ENCODE measurements at regions not wholly inside any gene's neighbourhood (a gene's known extent, or its start where the extent isn't known, plus 50 kb on each side); places are given as distances from the start of the nearest gene placed in this dataset.
A peak's percentile ranks its signal among the peaks of the same experiment; 100 is the strongest.
"Not testable (repeated sequence)": the region's sequence is repeated elsewhere in the genome, so short reads cannot be mapped to it uniquely, and the experiment has no call there.

GRCh38 chr10:33899578-33900531 lies 565.4 kb upstream of the NRP1 start:
- no peak for DNase-seq (ENCODE audit: low spot score)

DNA sequence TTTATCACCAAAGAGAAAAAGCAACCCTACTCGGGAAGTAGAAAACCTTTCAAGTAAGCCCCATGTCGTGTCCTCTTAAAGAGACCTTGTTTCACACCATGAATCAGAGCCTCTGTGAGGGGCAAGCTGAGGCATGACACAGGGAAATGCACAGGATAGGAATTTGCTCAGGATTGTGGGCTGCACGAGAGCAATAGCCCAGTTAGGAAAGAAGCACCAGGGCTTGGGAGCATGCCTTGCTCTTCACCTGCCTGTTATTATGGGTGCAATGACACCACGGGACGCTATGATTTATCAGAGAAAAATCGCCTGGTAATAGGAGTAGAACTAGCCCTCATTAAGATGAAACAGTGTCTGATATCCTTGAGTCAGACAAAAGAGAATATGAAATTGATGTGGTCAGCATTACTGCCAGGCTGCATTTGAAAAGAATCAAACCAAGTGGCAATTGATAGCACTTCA lies 562.9 kb upstream of the NRP1 start:
- peak; percentile 27 for DNase-seq (ENCODE audit: low spot score)

- DNase-seq (ENCODE audit: low spot score), result no peak
Observed at GRCh38 chr10:33893506-33893905, 559.0 kb upstream of the NRP1 start.

GRCh38 chr10:33889371-33889770 lies 554.9 kb upstream of the NRP1 start:
- DNase-seq (ENCODE audit: low spot score), result no peak

- DNase-seq (ENCODE audit: low spot score), result no peak
Observed at GRCh38 chr10:33887188-33887587, 552.7 kb upstream of the NRP1 start.

- no peak for DNase-seq (ENCODE audit: low spot score)
Observed at GRCh38 chr10:33886299-33886698, 551.8 kb upstream of the NRP1 start.

- no peak for DNase-seq (ENCODE audit: low spot score)
Observed at GRCh38 chr10:33884604-33885003, 550.1 kb upstream of the NRP1 start.

GRCh38 chr10:33883881-33884280 lies 549.4 kb upstream of the NRP1 start:
- DNase-seq (ENCODE audit: low spot score), result no peak

GRCh38 chr10:33882996-33883395 lies 548.5 kb upstream of the NRP1 start:
- no peak for DNase-seq (ENCODE audit: low spot score)

DNA sequence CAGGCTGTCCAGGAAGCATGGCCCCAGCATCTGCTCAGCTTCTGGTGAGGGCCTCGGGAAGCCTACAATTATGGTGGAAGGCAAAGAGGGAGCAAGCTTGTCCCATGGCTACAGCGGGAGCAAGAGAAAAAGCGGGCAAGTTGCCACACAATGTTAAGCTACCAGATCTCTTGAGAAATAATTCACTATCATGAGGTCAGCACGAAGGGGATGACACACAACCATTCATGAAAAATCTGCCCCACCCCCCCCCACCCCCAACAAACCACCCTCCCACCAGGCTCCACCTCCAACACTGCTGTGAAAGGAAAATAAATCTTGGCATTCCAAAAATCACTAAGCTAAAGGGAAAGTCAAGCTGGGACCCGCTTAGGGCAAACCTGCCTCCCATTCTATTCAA lies 545.8 kb upstream of the NRP1 start:
- DNase-seq (ENCODE audit: low spot score), result no peak

DNA sequence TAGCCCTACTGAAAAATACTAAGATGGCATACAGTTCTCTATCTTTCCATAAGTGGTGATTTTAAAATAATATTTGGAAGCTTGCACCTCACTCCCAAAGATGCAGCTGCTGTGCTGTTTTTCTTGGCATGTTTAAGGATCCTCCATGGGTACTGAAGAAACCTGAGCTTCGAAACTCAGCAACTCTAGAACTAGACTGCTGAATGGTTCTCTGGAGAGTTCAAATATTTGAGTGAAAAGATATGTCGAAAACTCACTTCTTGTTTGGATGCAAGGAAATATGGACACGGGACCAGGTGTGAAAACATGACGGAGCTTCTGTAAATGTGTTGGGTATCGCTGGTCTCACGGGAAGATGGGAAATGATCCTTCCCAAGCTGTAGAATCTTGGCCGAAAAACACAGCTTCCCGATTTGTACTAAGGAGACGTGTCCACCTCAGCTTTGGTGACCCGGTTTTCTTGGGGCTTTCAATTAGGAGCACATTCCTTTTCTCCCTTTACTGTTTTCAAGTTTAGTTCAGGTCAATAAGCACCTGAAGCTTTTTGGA lies 543.8 kb upstream of the NRP1 start:
- no peak for DNase-seq (ENCODE audit: low spot score)

DNA sequence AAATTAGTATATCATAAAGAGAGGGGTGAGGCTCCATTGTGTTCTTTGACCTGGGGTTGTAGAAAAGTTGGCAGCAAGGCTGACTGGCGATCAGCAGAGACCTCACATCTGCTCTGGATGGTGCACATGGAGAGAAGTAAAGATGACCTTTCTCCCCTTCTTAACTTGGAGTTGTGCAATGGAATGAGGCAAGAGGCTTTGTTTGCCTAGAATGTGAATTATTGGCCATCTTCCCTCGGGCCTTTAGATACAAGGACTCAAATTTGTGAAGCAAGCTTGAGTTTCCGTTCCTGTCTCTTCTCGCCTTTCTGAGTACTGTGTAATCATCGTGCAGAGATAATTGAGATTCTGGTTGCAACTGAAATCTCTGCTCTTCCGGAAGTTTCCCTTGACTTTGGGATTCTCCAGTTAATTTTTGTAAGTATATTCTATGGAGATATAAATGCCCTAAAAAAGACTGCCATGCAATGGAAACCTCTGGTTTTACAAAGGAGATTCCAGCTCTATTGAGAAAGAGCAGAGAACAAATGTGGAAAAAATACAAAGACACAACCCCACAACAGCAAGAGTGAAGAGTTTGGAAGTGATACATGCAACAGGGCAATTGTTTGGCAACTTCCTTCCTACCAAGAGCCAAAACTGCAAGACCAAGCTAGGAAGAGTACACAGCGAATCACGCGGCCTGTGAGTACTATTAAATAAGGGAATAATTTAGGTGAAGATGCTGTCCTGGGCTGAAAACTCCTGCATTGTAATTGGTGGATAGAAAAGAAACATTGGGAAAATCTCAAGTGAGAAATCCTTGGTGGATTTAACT lies 542.3 kb upstream of the NRP1 start:
- DNase-seq (ENCODE audit: low spot score), result no peak

GRCh38 chr10:33875924-33876583 lies 541.6 kb upstream of the NRP1 start:
- DNase-seq (ENCODE audit: low spot score), result no peak

GRCh38 chr10:33871061-33871956 lies 536.8 kb upstream of the NRP1 start:
- DNase-seq (ENCODE audit: low spot score), result no peak

DNA sequence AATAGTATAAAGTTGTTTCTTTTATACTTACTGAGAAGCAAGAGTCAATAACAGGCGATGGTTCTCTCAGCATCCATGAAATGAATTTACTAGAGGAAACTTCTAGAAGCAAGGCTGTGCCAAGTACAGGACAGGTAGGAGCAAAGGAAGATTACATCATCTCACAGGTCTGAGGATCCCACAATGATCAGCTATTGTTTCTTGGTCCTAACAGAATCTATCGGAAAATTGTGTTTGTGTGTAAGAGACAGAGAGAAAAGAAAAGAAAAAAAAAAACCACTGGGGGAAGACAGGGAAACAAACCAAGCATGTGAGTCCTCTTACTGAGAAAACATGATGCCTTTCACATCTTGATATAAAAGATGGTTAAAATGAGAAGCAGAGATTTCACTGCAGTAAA lies 535.0 kb upstream of the NRP1 start:
- no peak for DNase-seq (ENCODE audit: low spot score)

GRCh38 chr10:33869028-33869427 lies 534.6 kb upstream of the NRP1 start:
- no peak for DNase-seq (ENCODE audit: low spot score)

GRCh38 chr10:33867199-33867789 lies 532.8 kb upstream of the NRP1 start:
- not testable (repeated sequence) for DNase-seq (ENCODE audit: low spot score)

- DNase-seq (ENCODE audit: low spot score), result no peak
Observed at GRCh38 chr10:33863352-33863751, 528.9 kb upstream of the NRP1 start.

DNA sequence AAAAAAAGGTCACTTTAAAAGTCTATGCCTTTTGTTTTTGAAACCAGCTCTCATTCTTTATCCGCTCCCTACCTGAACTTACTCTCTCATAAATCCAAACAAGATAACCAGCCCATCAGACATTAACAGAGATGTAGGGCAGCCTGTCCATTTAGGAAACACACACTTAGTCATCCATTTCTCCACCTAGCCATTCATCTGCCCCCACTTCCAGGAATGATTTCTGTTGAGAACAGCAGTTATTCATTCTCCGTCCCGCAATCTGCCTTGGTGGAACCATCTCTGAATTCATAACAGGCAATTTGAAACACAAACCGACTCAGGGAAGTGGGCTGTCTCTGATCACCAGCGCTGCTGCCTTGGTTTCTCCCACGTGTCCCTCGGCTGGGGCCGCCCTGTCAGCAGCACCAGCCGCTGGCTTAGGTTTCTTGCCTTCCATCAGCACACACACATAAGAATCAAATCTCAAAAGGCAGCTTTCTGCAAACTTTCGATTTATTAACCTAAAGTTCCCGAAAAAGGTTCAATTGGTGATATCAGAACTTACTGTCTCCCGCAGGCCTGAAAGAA lies 528.2 kb upstream of the NRP1 start:
- no peak for DNase-seq (ENCODE audit: low spot score)

- DNase-seq (ENCODE audit: low spot score), result no peak
Observed at GRCh38 chr10:33861833-33862232, 527.4 kb upstream of the NRP1 start.

Data from AG08395 (cell line).